ENCODE measurements at regions not wholly inside any gene's neighbourhood (a gene's known extent, or its start where the extent isn't known, plus 50 kb on each side); places are given as distances from the start of the nearest gene placed in this dataset.

DNA sequence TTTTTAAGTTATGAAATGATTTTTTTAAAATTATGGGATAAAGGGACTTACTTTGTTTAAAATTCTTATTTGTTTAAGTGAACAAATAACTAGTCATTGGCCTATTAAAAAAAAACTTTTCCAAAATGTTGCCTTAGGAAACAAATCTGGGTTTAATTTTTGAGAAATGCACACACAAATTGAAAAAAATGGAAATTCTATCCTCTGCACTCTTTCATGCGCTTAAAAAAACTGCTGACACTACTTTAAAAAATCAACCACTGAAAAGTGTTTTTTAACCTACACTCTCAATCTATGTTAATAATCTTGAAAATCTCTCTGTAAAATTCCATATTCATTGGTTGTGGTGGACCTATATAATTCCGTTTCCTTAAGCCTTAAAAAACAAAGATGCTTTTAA, 163.4 kb upstream of the DAB2 start:
- no peak overlapping the region for H3K4me2 ChIP-seq
- FAIRE-seq = no peak
- WGBS (ENCODE audit: missing lambda C conversion rate) = 69% methylated on average over 2 of the region's 2 CpGs
- no peak for TF ChIP-seq FOSL2 (IDR thresholded peaks at IDR 0.05)
- no peak for TF ChIP-seq FOSL2 (CRISPR knock-in tag; IDR thresholded peaks at IDR 0.05)
- peak; percentile 56 for TF ChIP-seq MAFK (IDR thresholded peaks at IDR 0.05; ENCODE audit: partially characterized antibody)
- H3K4me1 ChIP-seq = no peaks in the 10 kb centered on the region
- no peaks in the 10 kb centered on the region for H3K9me3 ChIP-seq
- no peak for ATAC-seq
- DNase-seq (ENCODE audit: low read depth in 1 of 2, low spot score in 1 of 2) = no peak
- POLR2A ChIA-PET = no interaction called here
- no peak overlapping the region for H3K27ac ChIP-seq
- H3K4me3 ChIP-seq = no peak overlapping the region
- CTCF ChIA-PET = interaction anchor here (1.8 kb wide), 3 partner anchors 9 to 11 kb away, joined by 4 to 6 read pairs (median 6); no protein-coding TSS in a partner anchor

DNA sequence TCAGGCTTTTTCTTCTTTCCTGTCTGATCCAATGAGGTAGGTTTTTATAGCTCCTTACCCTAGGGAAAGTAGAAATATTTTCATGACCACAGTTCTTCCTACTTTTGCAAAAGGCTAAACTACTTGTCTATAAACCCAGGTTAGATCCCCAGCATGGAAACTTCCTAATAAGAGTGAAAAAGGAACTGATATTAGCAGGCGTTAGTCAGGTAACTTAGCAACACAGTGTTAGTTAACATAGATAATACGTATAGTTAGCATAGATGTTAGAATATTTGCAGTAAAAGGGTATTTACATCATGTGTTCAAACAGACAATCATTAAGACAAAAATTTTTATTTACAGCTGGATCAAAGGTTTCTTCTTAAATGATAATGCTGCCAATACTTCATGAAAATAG, 162.9 kb upstream of the DAB2 start:
- ChIA-PET POLR2A (no interaction called here), CTCF (interaction anchor here (1.8 to 3.6 kb wide), 2 partner anchors 8 to 9 kb away, joined by 6 to 13 read pairs; no protein-coding TSS in a partner anchor)
- ATAC-seq = no peak
- H3K9me3 ChIP-seq = no peaks in the 10 kb centered on the region
- no peaks in the 10 kb centered on the region for H3K4me1 ChIP-seq
- no peak for DNase-seq (ENCODE audit: low read depth in 1 of 2, low spot score in 1 of 2)
- H3K4me2 ChIP-seq = no peak overlapping the region
- TF ChIP-seq CBX2 (IDR thresholded peaks at IDR 0.05; ENCODE audit: borderline replicate concordance, low read depth) (no peak), MAFK (IDR thresholded peaks at IDR 0.05; ENCODE audit: partially characterized antibody) (no peak), HDAC2 (IDR thresholded peaks at IDR 0.05) (no peak), CHD4 (IDR thresholded peaks at IDR 0.05; ENCODE audit: borderline replicate concordance) (no peak), KDM1A (IDR thresholded peaks at IDR 0.05; ENCODE audit: low read depth) (no peak), CEBPB (IDR thresholded peaks at IDR 0.05) (no peak), GATA3 (IDR thresholded peaks at IDR 0.05; ENCODE audit: borderline replicate concordance) (no peak), RCOR1 (IDR thresholded peaks at IDR 0.05; ENCODE audit: low read depth, low read length) (no peak), JUNB (IDR thresholded peaks at IDR 0.05) (no peak), KDM5A (IDR thresholded peaks at IDR 0.05) (no peak)
- TF ChIP-seq, protein P1, sequence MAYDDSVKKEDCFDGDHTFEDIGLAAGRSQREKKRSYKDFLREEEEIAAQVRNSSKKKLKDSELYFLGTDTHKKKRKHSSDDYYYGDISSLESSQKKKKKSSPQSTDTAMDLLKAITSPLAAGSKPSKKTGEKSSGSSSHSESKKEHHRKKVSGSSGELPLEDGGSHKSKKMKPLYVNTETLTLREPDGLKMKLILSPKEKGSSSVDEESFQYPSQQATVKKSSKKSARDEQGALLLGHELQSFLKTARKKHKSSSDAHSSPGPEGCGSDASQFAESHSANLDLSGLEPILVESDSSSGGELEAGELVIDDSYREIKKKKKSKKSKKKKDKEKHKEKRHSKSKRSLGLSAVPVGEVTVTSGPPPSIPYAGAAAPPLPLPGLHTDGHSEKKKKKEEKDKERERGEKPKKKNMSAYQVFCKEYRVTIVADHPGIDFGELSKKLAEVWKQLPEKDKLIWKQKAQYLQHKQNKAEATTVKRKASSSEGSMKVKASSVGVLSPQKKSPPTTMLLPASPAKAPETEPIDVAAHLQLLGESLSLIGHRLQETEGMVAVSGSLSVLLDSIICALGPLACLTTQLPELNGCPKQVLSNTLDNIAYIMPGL (CRISPR knock-in tag; IDR thresholded peaks at IDR 0.05; ENCODE audit: borderline replicate concordance) = no peak
- TF ChIP-seq, protein P2, sequence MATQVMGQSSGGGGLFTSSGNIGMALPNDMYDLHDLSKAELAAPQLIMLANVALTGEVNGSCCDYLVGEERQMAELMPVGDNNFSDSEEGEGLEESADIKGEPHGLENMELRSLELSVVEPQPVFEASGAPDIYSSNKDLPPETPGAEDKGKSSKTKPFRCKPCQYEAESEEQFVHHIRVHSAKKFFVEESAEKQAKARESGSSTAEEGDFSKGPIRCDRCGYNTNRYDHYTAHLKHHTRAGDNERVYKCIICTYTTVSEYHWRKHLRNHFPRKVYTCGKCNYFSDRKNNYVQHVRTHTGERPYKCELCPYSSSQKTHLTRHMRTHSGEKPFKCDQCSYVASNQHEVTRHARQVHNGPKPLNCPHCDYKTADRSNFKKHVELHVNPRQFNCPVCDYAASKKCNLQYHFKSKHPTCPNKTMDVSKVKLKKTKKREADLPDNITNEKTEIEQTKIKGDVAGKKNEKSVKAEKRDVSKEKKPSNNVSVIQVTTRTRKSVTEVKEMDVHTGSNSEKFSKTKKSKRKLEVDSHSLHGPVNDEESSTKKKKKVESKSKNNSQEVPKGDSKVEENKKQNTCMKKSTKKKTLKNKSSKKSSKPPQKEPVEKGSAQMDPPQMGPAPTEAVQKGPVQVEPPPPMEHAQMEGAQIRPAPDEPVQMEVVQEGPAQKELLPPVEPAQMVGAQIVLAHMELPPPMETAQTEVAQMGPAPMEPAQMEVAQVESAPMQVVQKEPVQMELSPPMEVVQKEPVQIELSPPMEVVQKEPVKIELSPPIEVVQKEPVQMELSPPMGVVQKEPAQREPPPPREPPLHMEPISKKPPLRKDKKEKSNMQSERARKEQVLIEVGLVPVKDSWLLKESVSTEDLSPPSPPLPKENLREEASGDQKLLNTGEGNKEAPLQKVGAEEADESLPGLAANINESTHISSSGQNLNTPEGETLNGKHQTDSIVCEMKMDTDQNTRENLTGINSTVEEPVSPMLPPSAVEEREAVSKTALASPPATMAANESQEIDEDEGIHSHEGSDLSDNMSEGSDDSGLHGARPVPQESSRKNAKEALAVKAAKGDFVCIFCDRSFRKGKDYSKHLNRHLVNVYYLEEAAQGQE (IDR thresholded peaks at IDR 0.05) = no peak
- H3K27ac ChIP-seq = no peak overlapping the region
- WGBS (ENCODE audit: missing lambda C conversion rate) = 85% methylated on average over 2 of the region's 2 CpGs
- H3K4me3 ChIP-seq = no peak overlapping the region
- FAIRE-seq = no peak

DNA sequence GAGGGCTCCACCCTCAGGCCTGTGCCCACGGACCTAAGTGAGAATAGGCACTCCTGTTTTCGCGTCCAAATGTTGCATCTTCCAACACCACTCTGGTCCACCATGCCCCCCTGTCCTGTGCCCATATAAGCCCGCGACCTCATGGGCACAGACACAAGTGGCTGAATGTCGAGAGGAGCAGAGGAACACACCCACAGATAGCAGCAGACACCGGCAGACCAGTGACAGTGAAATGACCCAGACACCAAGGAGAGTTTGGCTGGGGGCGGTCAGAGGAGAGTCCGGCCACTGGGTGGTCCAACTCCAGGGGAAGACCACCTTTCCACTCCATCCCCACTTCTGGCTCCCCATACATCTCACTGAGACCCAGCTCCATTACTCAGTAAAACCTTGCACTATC, 161.4 kb upstream of the DAB2 start:
- POLR2A ChIA-PET = no interaction called here
- FAIRE-seq = no peak
- CTCF ChIA-PET = interaction anchor here (0.7 to 3.6 kb wide), 4 partner anchors 10 to 369 kb away, joined by 3 to 13 read pairs (median 5); no protein-coding TSS in a partner anchor
- H3K4me1 ChIP-seq = no peaks in the 10 kb centered on the region
- no peak overlapping the region for H3K27ac ChIP-seq
- H3K9me3 ChIP-seq = no peaks in the 10 kb centered on the region
- H3K4me2 ChIP-seq = no peak overlapping the region
- no peak for DNase-seq (ENCODE audit: low read depth in 1 of 2, low spot score in 1 of 2)
- no peak for ATAC-seq
- TF ChIP-seq GATA3 (IDR thresholded peaks at IDR 0.05; ENCODE audit: borderline replicate concordance) (no peak), CHD4 (IDR thresholded peaks at IDR 0.05; ENCODE audit: borderline replicate concordance) (no peak), EP300 (IDR thresholded peaks at IDR 0.05) (no peak), EHMT2 (IDR thresholded peaks at IDR 0.05; ENCODE audit: low read depth) (no peak)
- 78% methylated on average over 9 of the region's 9 CpGs for WGBS (ENCODE audit: missing lambda C conversion rate)
- H3K4me3 ChIP-seq = no peak overlapping the region
